Fibroblast of pulmonary artery (primary cell): ENCODE measurements at regions not wholly inside any gene's neighbourhood (a gene's known extent, or its start where the extent isn't known, plus 50 kb on each side); places are given as distances from the start of the nearest gene placed in this dataset.

Experiments used
- DNase-seq: peaks from one replicate; pipeline ENCODE4 v3.0.0-alpha.2; 2010; ENCODE audit warnings: low read depth
- H3K4me3 ChIP-seq: replicated peaks from 2 replicates; pipeline ENCODE4 v1.5.1; 2011; ENCODE audit warnings: low read depth, mild to moderate bottlenecking, control low read depth, low read length, moderate library complexity
- CTCF ChIP-seq: IDR thresholded peaks from 2 replicates; pipeline ENCODE4 v1.5.1; 2011; ENCODE audit warnings: mild to moderate bottlenecking, control low read depth, low read length, inconsistent platforms; ENCODE audit errors: missing control alignments

- H3K4me3 ChIP-seq = no peak overlapping the region
- TF ChIP-seq CTCF = no peak
- DNase-seq = no peak
These were observed 285.8 kb upstream of the KLHL1 start for GRCh38 chr13:70394031-70394548.

- no peak overlapping the region for H3K4me3 ChIP-seq
- no peak for DNase-seq
- TF ChIP-seq CTCF = no peak
These were observed 283.4 kb upstream of the KLHL1 start for GRCh38 chr13:70391678-70392077.

GRCh38 chr13:70390968-70391367 lies 282.7 kb upstream of the KLHL1 start:
- TF ChIP-seq CTCF = no peak
- no peak for DNase-seq
- no peak overlapping the region for H3K4me3 ChIP-seq

GRCh38 chr13:70390064-70390463 lies 281.8 kb upstream of the KLHL1 start:
- no peak overlapping the region for H3K4me3 ChIP-seq
- no peak for DNase-seq
- no peak for TF ChIP-seq CTCF

- no peak for DNase-seq
- no peak overlapping the region for H3K4me3 ChIP-seq
- no peak for TF ChIP-seq CTCF
These were observed 280.7 kb upstream of the KLHL1 start for GRCh38 chr13:70388935-70389334.

GRCh38 chr13:70386919-70387318 lies 278.7 kb upstream of the KLHL1 start:
- H3K4me3 ChIP-seq = no peak overlapping the region
- TF ChIP-seq CTCF = no peak
- no peak for DNase-seq

GRCh38 chr13:70385852-70386251 lies 277.6 kb upstream of the KLHL1 start:
- no peak overlapping the region for H3K4me3 ChIP-seq
- no peak for TF ChIP-seq CTCF
- no peak for DNase-seq
